ENCODE measurements at regions not wholly inside any gene's neighbourhood (a gene's known extent, or its start where the extent isn't known, plus 50 kb on each side); places are given as distances from the start of the nearest gene placed in this dataset.

DNA sequence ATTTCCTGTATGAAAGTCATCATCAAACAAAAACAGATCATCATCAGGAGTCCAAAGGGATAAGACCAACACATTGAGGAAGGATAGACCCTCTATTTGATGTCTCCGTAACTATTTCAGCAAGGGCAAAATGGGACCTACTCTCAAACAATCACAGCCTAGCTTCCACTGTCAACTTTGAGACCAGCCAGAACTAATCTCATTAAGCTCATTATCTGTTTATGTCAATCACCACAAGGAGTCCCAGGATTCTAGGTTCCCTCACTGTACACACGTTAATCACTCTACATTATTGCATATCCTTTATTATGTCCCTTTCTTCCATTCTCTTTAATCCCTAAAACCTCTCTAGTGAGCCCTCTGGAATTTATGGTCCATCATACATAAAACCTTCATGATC lies 370.3 kb upstream of the LINC00305 start:
- H3K27ac ChIP-seq (ENCODE audit: low read depth, low read length) = no peak overlapping the region
- Mint-ChIP-seq H3K9me3 (peaks cover 3% of the 10 kb centered on the region), H3K27me3 (ENCODE audit: insufficient read depth) (no peaks in the 10 kb centered on the region), H3K4me1 (peaks cover 2% of the 10 kb centered on the region), H3K36me3 (ENCODE audit: low read depth) (no peaks in the 10 kb centered on the region), H3K27ac (no peak overlapping the region), H3K4me3 (no peak overlapping the region)
- WGBS, 2 experiments (ENCODE audit: insufficient coverage in 1 of 2, insufficient read length in 1 of 2) = 90 to 95% methylated on average over 2 of the region's 2 CpGs
- H3K4me1 ChIP-seq (ENCODE audit: control insufficient read depth, insufficient read depth, low read length) = no peaks in the 10 kb centered on the region
- H3K9me3 ChIP-seq (ENCODE audit: control insufficient read depth, low read length) = no peaks in the 10 kb centered on the region
- TF ChIP-seq, protein P1, sequence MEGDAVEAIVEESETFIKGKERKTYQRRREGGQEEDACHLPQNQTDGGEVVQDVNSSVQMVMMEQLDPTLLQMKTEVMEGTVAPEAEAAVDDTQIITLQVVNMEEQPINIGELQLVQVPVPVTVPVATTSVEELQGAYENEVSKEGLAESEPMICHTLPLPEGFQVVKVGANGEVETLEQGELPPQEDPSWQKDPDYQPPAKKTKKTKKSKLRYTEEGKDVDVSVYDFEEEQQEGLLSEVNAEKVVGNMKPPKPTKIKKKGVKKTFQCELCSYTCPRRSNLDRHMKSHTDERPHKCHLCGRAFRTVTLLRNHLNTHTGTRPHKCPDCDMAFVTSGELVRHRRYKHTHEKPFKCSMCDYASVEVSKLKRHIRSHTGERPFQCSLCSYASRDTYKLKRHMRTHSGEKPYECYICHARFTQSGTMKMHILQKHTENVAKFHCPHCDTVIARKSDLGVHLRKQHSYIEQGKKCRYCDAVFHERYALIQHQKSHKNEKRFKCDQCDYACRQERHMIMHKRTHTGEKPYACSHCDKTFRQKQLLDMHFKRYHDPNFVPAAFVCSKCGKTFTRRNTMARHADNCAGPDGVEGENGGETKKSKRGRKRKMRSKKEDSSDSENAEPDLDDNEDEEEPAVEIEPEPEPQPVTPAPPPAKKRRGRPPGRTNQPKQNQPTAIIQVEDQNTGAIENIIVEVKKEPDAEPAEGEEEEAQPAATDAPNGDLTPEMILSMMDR (conservative IDR thresholded peaks at IDR 0.05) = no peak
- no peak overlapping the region for H3K9ac ChIP-seq (ENCODE audit: extremely low read depth, low read length, poor library complexity, severe bottlenecking)
- no peaks in the 10 kb centered on the region for H3K36me3 ChIP-seq (ENCODE audit: control insufficient read depth, insufficient read depth, low read length)
- DNase-seq = no peak
- no peak overlapping the region for H3K4me3 ChIP-seq (ENCODE audit: low read length)
- no peaks in the 10 kb centered on the region for H3K27me3 ChIP-seq (ENCODE audit: control insufficient read depth, insufficient read depth, low read length, poor library complexity, severe bottlenecking)

DNA sequence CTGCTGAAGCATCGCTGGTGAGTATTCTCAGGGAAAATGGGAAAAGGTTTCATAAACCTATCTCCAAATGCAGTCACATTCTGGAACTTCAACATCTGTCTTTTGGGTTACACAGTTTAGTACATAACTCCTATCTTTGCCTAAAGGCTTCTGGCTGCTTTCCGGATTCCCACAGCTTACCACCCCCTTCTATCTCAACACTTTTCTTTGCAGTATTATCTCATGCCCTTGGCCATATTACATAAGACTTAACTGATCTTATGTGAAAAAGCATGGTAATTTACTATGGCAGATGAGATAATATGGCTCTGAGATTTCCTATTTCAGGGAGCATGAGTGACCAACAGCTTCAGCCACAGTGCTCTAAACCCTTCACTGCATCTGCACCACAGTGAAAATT lies 369.3 kb upstream of the LINC00305 start:
- Histone ChIP-seq H3K4me1 (ENCODE audit: control insufficient read depth, insufficient read depth, low read length) (no peaks in the 10 kb centered on the region), H3K4me3 (ENCODE audit: low read length) (no peak overlapping the region), H3K9me3 (ENCODE audit: control insufficient read depth, low read length) (no peaks in the 10 kb centered on the region), H3K36me3 (ENCODE audit: control insufficient read depth, insufficient read depth, low read length) (no peaks in the 10 kb centered on the region), H3K9ac (ENCODE audit: extremely low read depth, low read length, poor library complexity, severe bottlenecking) (no peak overlapping the region), H3K27ac (ENCODE audit: low read depth, low read length) (no peak overlapping the region), H3K27me3 (ENCODE audit: control insufficient read depth, insufficient read depth, low read length, poor library complexity, severe bottlenecking) (no peaks in the 10 kb centered on the region)
- DNase-seq = no peak
- WGBS, 2 experiments (ENCODE audit: insufficient coverage in 1 of 2, insufficient read length in 1 of 2) = 97 to 100% methylated on average over 1 to 2 of the region's 2 CpGs
- H3K4me1 Mint-ChIP-seq = peaks cover 2% of the 10 kb centered on the region
- no peaks in the 10 kb centered on the region for H3K36me3 Mint-ChIP-seq (ENCODE audit: low read depth)
- H3K4me3 Mint-ChIP-seq = no peak overlapping the region
- H3K27me3 Mint-ChIP-seq (ENCODE audit: insufficient read depth) = no peaks in the 10 kb centered on the region
- H3K27ac Mint-ChIP-seq = no peak overlapping the region
- H3K9me3 Mint-ChIP-seq = peaks cover 3% of the 10 kb centered on the region
- TF ChIP-seq, protein P1 (conservative IDR thresholded peaks at IDR 0.05) = no peak

DNA sequence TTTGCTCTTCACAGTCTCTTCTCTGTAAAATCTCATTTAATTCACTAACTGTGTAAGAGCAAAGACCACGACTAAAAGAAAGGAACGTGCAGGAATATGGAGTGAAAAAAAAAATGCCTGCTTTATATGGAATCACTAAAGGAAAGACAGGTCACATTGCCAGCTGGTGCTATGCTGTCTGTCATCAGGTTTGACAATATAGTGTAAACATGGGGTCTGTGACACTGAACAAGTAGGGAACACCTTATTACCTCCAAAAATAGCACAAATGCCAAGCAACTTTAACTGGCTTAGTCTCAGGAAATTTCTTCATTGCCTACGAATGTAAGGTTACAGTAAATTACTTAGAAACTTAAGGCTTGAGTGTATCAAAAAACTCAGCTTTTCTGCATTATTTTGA lies 364.5 kb upstream of the LINC00305 start:
- DNase-seq = no peak
- 89 to 100% methylated on average over 1 to 3 of the region's 3 CpGs for WGBS, 2 experiments (ENCODE audit: insufficient coverage in 1 of 2, insufficient read length in 1 of 2)
- H3K4me3 Mint-ChIP-seq = no peak overlapping the region
- H3K9me3 ChIP-seq (ENCODE audit: control insufficient read depth, low read length) = no peaks in the 10 kb centered on the region
- H3K9me3 Mint-ChIP-seq = no peaks in the 10 kb centered on the region
- no peaks in the 10 kb centered on the region for H3K4me1 ChIP-seq (ENCODE audit: control insufficient read depth, insufficient read depth, low read length)
- peaks cover 2% of the 10 kb centered on the region for H3K4me1 Mint-ChIP-seq
- H3K27me3 ChIP-seq (ENCODE audit: control insufficient read depth, insufficient read depth, low read length, poor library complexity, severe bottlenecking) = no peaks in the 10 kb centered on the region
- no peak overlapping the region for H3K27ac Mint-ChIP-seq
- TF ChIP-seq, protein P1 (conservative IDR thresholded peaks at IDR 0.05) = no peak
- no peaks in the 10 kb centered on the region for H3K36me3 Mint-ChIP-seq (ENCODE audit: low read depth)
- H3K27me3 Mint-ChIP-seq (ENCODE audit: insufficient read depth) = no peaks in the 10 kb centered on the region
- H3K9ac ChIP-seq (ENCODE audit: extremely low read depth, low read length, poor library complexity, severe bottlenecking) = no peak overlapping the region
- no peak overlapping the region for H3K27ac ChIP-seq (ENCODE audit: low read depth, low read length)
- no peak overlapping the region for H3K4me3 ChIP-seq (ENCODE audit: low read length)
- no peaks in the 10 kb centered on the region for H3K36me3 ChIP-seq (ENCODE audit: control insufficient read depth, insufficient read depth, low read length)

Data from endodermal cell (in vitro differentiated cells).